ENCODE measurements at regions not wholly inside any gene's neighbourhood (a gene's known extent, or its start where the extent isn't known, plus 50 kb on each side); places are given as distances from the start of the nearest gene placed in this dataset.

DNA sequence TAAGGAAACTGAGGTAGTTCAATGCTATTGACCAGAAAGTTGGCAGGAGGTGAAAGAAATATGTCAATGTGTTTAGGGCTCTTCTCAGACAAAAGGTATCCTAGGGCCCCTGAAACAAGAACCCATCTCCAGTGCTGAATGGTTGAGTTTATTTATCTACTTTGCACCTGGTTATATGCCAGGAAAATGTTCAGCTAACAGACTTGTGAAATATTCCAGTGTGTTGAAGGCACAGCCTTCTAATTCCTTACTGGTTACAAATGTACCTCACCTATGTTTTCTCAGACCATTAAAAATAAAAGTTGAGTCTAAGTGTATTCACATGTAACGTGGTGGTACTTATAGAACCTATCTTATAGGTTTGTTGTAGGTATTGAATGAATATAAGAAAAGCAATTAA, 511.7 kb upstream of the SEL1L start:
- TF ChIP-seq POLR2A (IDR thresholded peaks at IDR 0.05) = no peak
- TF ChIP-seq, protein P1, sequence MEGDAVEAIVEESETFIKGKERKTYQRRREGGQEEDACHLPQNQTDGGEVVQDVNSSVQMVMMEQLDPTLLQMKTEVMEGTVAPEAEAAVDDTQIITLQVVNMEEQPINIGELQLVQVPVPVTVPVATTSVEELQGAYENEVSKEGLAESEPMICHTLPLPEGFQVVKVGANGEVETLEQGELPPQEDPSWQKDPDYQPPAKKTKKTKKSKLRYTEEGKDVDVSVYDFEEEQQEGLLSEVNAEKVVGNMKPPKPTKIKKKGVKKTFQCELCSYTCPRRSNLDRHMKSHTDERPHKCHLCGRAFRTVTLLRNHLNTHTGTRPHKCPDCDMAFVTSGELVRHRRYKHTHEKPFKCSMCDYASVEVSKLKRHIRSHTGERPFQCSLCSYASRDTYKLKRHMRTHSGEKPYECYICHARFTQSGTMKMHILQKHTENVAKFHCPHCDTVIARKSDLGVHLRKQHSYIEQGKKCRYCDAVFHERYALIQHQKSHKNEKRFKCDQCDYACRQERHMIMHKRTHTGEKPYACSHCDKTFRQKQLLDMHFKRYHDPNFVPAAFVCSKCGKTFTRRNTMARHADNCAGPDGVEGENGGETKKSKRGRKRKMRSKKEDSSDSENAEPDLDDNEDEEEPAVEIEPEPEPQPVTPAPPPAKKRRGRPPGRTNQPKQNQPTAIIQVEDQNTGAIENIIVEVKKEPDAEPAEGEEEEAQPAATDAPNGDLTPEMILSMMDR (IDR thresholded peaks at IDR 0.05) = no peak
- TF ChIP-seq POLR2AphosphoS5 (IDR thresholded peaks at IDR 0.05; ENCODE audit: insufficient read depth in 1 of 2, low read depth in 1 of 2) = no peak
- DNase-seq (ENCODE audit: extremely low spot score in 2 of 2) = no peak
- Histone ChIP-seq H3K27ac (no peak overlapping the region), H3K27me3 (no peaks in the 10 kb centered on the region), H3K9me3 (no peaks in the 10 kb centered on the region), H3K4me3 (no peak overlapping the region), H3K4me1 (no peaks in the 10 kb centered on the region), H3K36me3 (no peaks in the 10 kb centered on the region)
- intact Hi-C loops (cut with DNase I) = no loop called here

DNA sequence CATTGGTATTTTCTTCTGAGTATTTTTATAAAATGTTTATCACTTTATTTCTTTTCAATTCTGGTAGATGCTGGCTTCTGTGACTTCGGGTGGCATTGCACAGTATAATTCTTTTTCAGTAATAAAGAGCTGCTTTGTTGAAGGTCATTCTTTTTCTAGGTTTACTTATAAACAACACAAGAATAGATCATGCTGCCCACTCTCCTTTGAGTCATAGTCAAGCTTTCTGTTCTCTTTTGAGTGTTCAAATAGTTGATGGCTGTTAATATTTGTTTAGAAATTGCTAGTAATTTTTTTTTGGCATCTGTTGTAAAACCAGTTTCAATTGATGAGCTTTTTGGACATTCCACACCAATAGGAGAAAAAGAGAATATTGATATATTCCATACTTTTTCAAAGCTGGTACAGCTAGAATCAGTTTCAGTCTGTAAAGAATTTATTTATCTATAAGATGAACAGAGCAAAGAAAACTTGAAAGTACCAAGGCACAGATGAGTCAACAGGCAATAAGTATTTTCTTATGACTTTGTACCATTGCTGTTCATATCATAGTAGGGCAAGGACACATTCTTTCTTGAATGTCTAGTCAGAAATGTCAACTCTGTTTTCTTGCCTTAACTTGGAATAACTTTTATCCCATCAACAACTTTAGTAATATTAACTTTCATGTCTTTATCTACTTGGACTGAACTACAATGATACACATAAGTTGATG, 513.0 kb upstream of the SEL1L start:
- TF ChIP-seq POLR2AphosphoS5 (IDR thresholded peaks at IDR 0.05; ENCODE audit: insufficient read depth in 1 of 2, low read depth in 1 of 2) (no peak), POLR2A (IDR thresholded peaks at IDR 0.05) (no peak)
- TF ChIP-seq, protein P1 (IDR thresholded peaks at IDR 0.05) = no peak
- H3K36me3 ChIP-seq = no peaks in the 10 kb centered on the region
- intact Hi-C loops (cut with DNase I) = no loop called here
- no peak for DNase-seq (ENCODE audit: extremely low spot score in 2 of 2)
- no peak overlapping the region for H3K4me3 ChIP-seq
- H3K9me3 ChIP-seq = no peaks in the 10 kb centered on the region
- no peak overlapping the region for H3K27ac ChIP-seq
- H3K27me3 ChIP-seq = no peaks in the 10 kb centered on the region
- H3K4me1 ChIP-seq = no peaks in the 10 kb centered on the region

DNA sequence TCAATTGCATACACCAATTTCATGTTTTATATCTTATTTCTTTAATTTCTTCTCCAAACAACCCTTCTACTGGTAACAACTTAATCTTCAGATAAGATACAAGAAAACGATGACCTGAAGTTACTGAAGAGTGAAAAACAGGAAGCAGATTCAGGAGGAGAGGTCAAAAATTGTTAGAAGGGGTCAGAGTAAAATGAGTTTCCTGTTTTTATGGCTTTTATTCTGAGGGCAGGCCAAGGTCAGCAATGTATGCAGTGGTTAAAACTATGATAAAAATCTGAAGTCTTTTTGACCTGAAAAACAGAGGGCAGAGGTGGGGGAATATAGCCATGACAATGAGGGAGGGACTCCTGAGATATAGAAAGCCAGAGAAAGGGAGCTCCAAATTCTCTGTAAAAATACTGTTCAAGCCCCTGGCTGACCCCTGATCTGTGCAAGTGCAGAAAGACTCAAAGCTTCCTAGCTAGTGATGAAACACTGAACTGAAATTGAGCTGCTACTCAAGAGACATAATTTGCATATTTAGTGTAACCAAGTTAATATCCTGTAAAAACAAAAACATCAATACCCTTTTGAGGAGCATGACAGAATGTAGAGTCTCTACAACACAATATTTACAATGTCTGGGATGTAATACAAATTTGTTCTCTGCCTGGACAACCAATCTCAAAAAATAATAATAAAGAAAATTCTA, 514.3 kb upstream of the SEL1L start:
- DNase-seq (ENCODE audit: extremely low spot score in 2 of 2) = no peak
- no peaks in the 10 kb centered on the region for H3K36me3 ChIP-seq
- no peaks in the 10 kb centered on the region for H3K27me3 ChIP-seq
- no peaks in the 10 kb centered on the region for H3K9me3 ChIP-seq
- intact Hi-C loops (cut with DNase I) = no loop called here
- TF ChIP-seq, protein P1 (IDR thresholded peaks at IDR 0.05) = no peak
- TF ChIP-seq POLR2AphosphoS5 (IDR thresholded peaks at IDR 0.05; ENCODE audit: insufficient read depth in 1 of 2, low read depth in 1 of 2) (no peak), POLR2A (IDR thresholded peaks at IDR 0.05) (no peak)
- no peak overlapping the region for H3K4me3 ChIP-seq
- H3K27ac ChIP-seq = no peak overlapping the region
- no peaks in the 10 kb centered on the region for H3K4me1 ChIP-seq

DNA sequence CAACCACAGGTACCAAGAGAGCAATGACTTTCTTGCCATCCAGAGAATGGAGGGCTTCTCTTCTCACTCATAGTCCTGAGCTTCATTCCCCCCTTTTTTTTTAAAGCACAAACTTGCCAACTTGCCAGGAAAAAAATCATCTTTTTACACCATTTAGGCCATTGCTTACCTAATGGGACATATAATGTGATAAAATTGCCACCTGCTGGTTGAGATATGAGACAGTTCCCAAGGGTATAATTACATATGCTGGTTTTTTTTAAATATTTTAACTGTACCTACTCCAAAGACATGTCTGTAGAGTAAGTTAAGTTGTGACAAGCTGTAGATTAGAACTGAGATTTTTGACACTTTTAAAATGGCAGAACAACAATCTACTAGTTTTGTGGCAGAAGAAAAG, 519.1 kb upstream of the SEL1L start:
- TF ChIP-seq POLR2A (IDR thresholded peaks at IDR 0.05) = no peak
- TF ChIP-seq, protein P1 (IDR thresholded peaks at IDR 0.05) = no peak
- TF ChIP-seq POLR2AphosphoS5 (IDR thresholded peaks at IDR 0.05; ENCODE audit: insufficient read depth in 1 of 2, low read depth in 1 of 2) = no peak
- intact Hi-C loops (cut with DNase I) = no loop called here
- Histone ChIP-seq H3K27me3 (no peaks in the 10 kb centered on the region), H3K4me3 (no peak overlapping the region), H3K4me1 (no peaks in the 10 kb centered on the region), H3K27ac (no peak overlapping the region), H3K36me3 (no peaks in the 10 kb centered on the region), H3K9me3 (no peaks in the 10 kb centered on the region)
- DNase-seq (ENCODE audit: extremely low spot score in 2 of 2) = no peak

DNA sequence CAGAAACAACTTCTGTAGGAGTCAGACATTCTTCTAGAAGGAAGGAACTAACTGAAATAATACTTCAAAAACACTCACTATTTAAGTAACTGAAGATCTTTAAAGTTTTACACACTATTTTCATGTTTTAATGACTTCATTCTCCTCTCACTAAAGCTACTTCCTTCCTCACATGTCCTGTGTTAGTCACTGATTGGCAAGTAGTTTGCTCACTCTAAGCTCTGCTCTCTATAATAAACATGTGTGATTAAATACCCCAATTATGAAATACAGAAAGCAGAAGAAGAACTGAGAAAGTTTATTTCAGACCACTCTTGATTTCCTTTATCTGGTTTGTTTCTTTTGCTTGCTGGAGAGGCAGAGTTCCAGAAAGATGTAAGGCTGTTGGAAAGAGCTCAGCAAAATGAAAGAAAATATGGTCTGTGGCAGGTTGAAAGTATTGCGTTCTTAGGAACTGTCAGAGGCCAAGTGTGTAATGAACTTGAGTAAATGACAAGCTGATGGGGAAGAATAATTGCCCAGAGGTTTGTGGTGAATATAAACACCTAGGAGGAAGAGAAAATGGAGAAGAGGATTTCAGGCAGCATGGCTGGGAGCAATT, 522.0 kb upstream of the SEL1L start:
- H3K4me1 ChIP-seq = no peaks in the 10 kb centered on the region
- intact Hi-C loops (cut with DNase I) = no loop called here
- H3K27ac ChIP-seq = no peak overlapping the region
- no peaks in the 10 kb centered on the region for H3K27me3 ChIP-seq
- DNase-seq (ENCODE audit: extremely low spot score in 2 of 2) = no peak
- no peaks in the 10 kb centered on the region for H3K9me3 ChIP-seq
- TF ChIP-seq POLR2AphosphoS5 (IDR thresholded peaks at IDR 0.05; ENCODE audit: insufficient read depth in 1 of 2, low read depth in 1 of 2) (no peak), POLR2A (IDR thresholded peaks at IDR 0.05) (no peak)
- TF ChIP-seq, protein P1 (IDR thresholded peaks at IDR 0.05) = no peak
- no peaks in the 10 kb centered on the region for H3K36me3 ChIP-seq
- H3K4me3 ChIP-seq = no peak overlapping the region

Data from vagina (tissue), 2 donors.